Heart left ventricle (tissue), 13 donors: ENCODE measurements at regions not wholly inside any gene's neighbourhood (a gene's known extent, or its start where the extent isn't known, plus 50 kb on each side); places are given as distances from the start of the nearest gene placed in this dataset.

ENCODE experiments used
- POLR2A ChIP-seq, 2 donors: fragments of 450-650 bp; IDR thresholded peaks; one replicate each; pipeline ENCODE4 v1.6.1; 2017; ENCODE audit warnings: antibody characterized with exemption in 2 of 2, mild to moderate bottlenecking in 2 of 2, moderate library complexity in 2 of 2
- TF ChIP-seq, protein P1 (sequence below), 12 donors: fragments of 200-600 bp; sonication (generic) in 4 of 12; IDR thresholded peaks; one replicate each; pipeline versions ENCODE4 v1.5.0 to v1.8.0; 2018 to 2022; ENCODE audit warnings: antibody characterized with exemption in 12 of 12, mild to moderate bottlenecking in 5 of 12
- donor health status: ischemic (EF 13 %, LVEDD 7.1; RV severe dilation, severe dysfunction).
- donor health status: DM: no; HTN: yes; CAD: no.
- donor health status: DM: no; HTN: no; CAD: no.
- donor health status: ischemic (EF 25% LVEDD 6.9; RV normal size, moderate dysfunction).
- donor health status: ischemic (EF 25% LVEDD 5.7; RV mildly dilated, moderate dysfunction).
- donor health status: ischemic (EF 35%, LVEDD 5.7; RV mildly dilated, moderate dysfunction).
- donor health status: nonischemic (EF 11% LVEDD 7.7; RV severe dilation, severe dysfunction).
- donor health status: DM: yes; HTN: yes; CAD: no.
- donor health status: PGD.
- donor health status: ischemic (EF 29% LVEDD 5.4; RV normal size, mild dysfunction).
- donor health status: nonischemic (EF 23%, LVEDD 6.1; RV moderate dilation, normal function).

GRCh38 chr10:111221682-111222480, 145.1 kb downstream of the ADRA2A start:
- TF ChIP-seq POLR2A (IDR thresholded peaks at IDR 0.05) = no peak
- TF ChIP-seq, protein P1, sequence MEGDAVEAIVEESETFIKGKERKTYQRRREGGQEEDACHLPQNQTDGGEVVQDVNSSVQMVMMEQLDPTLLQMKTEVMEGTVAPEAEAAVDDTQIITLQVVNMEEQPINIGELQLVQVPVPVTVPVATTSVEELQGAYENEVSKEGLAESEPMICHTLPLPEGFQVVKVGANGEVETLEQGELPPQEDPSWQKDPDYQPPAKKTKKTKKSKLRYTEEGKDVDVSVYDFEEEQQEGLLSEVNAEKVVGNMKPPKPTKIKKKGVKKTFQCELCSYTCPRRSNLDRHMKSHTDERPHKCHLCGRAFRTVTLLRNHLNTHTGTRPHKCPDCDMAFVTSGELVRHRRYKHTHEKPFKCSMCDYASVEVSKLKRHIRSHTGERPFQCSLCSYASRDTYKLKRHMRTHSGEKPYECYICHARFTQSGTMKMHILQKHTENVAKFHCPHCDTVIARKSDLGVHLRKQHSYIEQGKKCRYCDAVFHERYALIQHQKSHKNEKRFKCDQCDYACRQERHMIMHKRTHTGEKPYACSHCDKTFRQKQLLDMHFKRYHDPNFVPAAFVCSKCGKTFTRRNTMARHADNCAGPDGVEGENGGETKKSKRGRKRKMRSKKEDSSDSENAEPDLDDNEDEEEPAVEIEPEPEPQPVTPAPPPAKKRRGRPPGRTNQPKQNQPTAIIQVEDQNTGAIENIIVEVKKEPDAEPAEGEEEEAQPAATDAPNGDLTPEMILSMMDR (IDR thresholded peaks at IDR 0.05) = no peak
